CD4-positive, alpha-beta T cell treated with Interleukin-21 for 1 hour (primary cell): ENCODE measurements at regions not wholly inside any gene's neighbourhood (a gene's known extent, or its start where the extent isn't known, plus 50 kb on each side); places are given as distances from the start of the nearest gene placed in this dataset.

Source experiments
- DNase-seq: peaks from one replicate; pipeline ENCODE4 v3.0.0-alpha.2; 2020

DNA sequence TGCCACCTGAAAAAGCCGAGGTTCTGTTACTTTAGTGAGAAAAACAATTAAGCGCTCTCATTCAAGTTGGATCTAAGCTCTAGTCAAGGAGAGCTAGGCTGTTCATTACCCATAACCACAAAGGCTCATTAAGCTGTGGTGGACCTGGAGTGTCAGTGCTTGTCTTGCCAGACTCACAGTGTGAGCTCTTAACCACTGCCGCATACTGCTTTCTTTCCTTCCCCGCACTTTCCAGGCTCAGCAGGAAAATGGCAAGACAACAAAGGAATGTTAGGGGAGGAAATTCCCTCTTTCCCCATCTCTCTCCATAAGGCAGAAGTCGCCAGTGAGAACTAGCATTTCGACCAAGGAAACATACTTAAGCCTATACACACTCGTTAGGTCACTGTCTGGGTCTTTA is 467.3 kb downstream of the ENC1 start:
- no peak for DNase-seq

DNA sequence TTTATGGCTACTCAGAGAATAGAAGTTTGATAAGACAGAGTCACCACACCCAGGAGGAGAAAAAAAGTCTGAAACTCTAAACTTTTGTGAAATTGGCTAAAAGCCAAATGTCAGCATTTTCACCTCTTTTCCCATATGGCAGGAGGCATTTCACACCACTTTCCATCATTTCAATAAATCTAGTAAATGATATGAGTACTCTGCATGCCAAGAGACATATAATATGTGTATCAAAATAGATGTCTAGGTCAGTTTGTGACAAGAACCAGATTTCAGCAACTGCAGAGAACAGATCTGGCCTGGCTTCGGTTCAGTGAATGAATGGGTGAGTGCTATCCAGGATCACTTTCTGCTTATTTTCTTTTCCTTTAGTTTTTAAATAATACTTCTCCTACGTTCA is 470.8 kb downstream of the ENC1 start:
- no peak for DNase-seq

DNA sequence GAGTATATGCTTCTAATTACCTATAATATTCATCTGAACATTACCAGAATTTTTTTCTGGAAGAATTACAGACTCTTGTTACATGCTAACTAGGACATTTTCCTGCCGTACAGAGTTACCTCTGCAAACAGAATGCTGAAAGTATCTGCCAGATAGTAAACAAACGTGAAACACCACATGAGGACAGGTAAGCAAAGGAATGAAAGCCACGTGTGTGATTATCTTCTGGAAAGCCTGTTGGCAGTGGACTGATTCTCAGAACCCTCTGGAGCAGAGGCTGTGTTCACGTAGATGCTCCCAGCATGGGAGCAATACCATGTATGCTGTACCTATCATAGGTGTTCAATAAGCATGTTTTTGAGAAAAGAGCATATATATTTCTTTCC is 472.6 kb downstream of the ENC1 start:
- DNase-seq = no peak

DNA sequence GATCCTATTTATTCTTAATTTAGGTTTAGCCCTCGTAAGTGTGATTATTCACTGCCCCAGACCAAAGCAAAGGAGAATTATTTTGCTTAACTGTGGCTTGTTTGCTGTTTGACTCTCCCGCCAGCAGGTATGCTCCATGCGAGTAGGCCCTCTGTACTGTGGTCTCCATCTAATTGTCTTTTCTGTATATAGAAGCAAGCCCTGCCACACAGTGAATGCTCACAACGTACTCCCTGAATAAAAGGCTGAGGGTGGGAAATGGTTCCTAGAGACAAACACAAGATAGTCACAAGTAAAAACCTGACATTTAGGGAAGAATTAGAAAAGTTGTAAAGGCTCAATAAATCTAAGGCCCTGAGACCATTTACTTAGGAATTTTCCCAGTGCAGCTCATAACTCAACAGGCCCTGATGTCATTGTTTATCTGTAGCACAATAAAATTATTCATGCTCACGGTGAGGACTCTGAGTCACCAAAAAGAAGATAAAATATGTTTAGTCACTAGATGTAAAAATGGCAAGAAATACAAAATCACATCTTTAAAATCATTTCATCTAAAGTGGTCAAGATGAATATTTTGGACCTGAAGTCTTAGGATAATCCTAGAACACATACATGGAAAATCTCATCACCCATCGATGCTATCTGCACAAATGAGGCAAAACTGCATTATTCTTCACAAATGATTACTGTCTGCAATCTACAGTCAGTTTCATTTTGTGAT is 473.2 kb downstream of the ENC1 start:
- DNase-seq = no peak

DNA sequence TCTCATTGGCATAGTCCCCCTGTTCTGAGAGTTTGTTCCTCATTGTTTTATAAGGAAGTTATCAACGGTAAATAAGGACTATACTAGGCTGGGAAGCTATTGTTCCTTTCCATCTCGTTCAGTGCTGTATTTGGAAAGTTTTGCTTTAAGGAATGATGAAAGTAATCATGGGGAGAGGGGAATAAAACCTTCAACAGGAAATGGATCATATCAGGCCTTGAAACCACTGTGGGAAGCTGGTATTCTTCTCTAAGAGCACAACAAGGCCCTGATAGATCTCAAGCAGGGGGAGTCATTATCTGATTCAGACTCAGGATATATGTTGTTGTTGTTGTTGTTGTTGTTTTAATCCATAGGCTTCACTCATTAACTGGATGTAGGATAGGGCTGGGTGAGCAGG is 474.5 kb downstream of the ENC1 start:
- no peak for DNase-seq

DNA sequence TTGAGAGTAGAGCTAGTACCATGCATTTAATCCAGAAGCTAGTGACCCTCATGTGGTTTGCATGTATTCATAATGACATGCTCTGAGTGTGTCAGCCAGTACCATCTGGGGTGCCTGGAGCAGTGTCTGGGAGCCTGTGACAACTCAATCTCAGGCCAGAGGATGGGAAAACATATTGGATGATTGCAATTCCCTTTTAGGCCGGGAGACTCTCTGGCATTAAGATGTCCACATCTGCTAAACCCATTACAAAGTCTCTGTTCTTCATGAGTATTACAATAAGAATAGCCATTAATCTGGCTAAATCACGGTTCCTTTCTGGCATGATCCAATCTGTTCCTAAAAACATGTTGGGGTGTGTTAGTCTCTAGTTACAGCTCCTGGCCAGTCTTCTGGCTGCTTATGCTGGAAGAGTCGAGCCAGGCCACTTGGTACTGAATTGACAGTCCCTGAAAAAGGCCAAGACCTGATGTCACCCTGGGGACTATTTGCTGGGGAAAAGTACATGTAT is 475.7 kb downstream of the ENC1 start:
- DNase-seq = no peak

DNA sequence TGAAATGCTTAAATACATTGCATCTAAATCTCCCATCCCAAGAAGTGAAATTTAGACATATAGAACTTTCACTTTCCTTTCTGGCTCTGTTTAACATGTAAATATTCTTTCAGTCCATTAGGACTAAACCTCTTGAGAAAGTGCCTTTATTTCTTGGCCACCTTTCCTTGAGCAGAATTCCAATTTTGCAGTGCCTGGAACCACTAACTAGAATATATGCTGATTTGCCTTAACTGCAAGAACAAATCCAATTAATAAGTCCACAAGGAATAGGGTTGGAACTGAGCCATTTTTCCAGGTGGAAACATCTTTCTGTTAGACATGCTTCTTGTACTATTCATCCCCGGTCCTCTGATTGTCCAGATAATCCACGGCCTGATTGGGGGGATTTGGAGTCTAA is 478.0 kb downstream of the ENC1 start:
- DNase-seq = no peak

DNA sequence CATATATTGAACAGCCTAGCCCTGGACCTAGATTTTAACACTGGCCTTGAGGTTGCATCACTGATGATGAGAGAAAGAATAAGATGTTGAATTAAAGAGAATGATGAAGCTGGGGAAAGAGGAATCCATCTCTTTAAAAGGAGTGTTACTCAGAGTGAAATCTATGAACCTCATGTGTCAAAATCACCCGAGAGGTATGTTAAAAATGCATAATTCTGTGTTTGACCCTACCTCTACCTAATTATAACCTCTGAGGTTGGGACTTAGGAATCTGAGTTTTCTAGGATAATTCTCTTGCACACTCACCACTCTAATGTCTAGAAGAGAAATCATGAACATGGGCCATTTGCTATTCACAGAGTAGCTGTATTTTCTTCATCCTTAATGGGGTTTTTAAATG is 479.4 kb downstream of the ENC1 start:
- DNase-seq = no peak

DNA sequence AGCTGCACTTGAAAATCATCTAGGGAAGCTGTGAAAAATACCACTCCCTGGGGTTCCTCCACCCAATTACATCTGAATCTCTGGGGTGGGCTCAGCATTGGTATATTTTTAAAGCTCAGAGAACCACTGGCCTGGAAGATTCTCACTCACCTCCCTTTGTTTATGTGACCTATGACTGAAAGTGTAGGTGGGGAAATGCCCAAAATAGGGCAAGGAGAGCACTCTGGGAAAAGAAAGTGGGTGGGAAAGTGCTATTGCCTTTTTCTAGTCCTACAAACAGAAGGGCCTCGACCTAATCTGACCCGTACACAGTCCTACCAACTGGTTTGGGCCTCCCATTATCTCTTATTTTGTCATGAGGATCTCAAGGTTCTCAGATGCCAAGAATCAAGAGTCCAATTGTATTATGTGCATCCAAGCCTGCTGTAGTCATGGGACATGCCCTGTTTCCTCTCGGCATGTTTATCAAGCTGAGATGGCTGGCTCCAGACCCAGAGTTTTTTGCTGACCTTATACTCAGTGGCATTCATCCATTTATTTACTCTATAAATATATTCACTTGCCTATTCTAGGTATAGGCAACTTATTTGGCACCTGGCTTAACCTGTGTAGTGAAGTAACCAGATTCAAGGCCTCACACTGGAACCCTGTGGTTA is 483.7 kb downstream of the ENC1 start:
- no peak for DNase-seq

DNA sequence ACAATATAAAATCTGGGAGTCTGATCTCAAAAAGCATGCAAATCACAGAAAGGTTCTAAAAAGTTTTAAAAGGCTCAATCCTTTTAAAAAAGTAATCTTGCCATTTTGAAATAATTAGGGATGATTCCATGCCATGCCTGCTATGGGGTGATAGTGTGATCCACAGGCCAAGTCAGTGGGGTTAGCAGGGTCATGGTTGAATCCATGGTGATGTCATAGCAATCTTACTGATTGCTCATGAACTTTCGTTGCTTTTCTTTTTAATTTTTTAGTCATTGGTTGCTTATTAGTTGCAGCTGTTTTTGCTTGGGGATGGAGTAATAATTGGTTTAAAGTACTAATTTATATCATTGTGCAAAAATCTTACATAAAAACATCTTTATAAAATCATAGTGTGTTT is 485.0 kb downstream of the ENC1 start:
- no peak for DNase-seq

DNA sequence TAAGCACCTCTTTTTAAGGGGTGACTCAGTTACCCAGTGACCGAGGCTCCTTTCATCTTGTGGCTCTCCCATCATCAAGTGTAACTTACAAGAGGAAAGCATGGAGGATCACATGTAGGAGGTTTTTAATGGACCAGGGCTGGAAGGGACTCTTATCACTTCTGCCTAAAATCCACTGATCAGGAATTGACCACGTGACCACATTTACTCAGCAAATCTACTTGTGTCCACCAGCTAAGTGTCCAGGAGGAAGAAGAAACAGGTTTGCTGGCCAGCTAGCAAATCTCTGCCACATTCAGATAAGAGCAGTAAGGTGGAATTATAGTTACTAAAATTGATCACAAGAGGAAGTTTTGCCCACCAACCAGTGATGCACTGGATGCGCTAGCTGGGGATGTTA is 486.0 kb downstream of the ENC1 start:
- no peak for DNase-seq

DNA sequence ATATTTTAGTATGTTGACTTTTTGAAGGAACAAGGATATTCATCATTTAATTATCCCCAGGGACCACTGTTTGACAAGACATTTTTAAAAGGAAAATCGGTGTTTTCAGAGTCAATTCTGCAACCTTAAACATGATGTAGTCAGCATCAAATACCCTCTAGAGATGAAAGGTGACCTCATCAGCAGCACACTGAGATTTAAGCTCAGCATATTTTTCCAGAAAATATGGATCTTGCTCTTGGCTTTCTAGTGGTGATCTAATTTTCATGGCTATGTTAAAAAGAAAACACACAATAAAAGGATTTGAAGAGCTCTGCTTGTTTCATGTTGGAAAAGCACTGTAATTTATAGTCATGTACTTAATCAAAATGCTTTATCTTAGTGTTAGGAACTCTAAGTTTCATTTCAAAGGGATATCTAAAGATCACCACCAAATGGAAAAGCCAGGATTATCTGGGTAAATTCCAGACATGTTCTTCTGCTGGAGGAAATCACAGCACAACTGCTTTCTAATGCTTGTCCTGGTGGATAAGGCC is 487.2 kb downstream of the ENC1 start:
- no peak for DNase-seq

DNA sequence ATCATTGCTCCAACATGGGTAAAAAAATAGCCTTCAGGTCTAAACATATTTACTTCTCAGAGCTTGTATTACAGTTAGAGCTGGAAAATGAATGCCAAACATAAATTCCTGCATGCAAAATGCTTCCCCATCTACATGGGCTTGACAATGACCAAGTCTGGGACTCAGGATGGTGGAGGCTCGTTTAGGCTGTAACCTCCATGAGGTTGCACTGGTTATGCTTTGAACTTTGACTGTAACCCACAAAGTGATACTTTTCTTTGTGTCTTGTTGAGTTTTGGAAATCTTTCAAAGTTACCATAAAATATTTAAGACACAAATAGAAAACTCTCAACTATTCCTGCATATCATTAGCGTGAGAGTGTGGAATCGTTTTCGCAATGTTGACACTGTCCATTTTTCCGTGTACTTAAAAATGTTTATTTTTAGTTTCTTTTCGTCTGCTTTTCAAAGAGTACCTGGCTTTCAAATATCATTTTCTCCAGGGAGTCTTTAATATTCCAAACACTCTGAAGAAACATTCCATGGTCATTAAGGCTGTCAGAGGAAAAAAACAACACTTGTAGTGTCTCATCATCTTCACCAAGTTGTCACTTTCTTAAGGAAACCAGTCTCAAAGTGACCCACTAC is 487.8 kb downstream of the ENC1 start:
- DNase-seq = no peak

DNA sequence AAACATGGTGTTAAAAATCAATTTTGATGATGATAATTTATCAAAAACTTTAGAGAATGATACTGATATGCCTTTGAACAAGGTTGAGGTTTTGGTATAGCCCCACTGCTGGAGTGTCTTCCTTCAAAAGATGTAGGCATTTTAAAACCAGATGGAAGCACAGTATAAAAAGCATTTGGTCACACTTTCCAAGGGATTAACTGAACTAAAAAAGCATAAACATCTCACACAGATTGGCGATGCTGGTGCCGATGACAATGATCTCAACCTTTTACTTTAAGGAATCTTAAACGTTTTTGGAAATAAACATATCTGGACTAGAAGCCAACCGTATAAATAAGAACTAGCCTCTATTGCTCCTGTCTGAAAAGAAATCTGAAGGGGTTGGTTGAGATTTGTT is 488.4 kb downstream of the ENC1 start:
- DNase-seq = no peak

DNA sequence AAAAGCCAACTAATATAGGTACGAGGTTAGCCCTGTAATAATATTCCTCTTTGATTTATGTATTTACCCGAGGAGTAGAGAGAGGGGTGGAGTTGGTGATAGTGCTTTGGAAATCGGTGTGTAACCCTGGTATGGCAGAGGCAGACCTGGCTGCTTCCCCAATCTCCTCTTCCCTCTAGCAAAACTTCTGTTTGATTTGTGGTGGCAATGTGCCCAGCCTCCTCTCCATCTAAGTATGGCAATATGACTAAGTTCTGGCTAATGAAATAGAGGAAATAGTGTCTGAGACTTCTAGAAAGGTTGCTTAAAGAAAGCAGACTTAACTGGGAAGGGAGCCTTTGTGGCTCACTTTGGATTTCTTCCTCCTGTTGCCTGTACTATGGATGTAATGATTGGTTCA is 491.1 kb downstream of the ENC1 start:
- DNase-seq = no peak

DNA sequence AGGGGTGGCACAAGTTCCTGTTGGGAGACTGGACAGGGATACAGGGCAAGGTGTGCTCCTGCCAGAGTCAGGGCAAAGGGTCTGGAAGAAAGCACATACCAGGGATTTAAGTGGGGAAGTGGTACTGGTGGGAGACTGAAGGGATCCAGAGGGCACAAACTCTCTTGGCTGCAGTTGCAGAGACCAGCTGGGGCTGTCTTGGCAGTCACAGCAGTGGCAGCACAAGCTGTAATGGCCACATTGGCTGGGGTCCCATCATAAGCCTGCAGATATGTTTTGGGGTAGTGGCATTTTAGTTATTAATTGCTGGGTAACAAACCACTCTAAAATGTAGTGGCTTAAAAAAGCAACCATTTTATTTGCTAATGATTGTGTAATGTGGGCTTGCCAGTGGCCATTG is 492.2 kb downstream of the ENC1 start:
- no peak for DNase-seq

DNA sequence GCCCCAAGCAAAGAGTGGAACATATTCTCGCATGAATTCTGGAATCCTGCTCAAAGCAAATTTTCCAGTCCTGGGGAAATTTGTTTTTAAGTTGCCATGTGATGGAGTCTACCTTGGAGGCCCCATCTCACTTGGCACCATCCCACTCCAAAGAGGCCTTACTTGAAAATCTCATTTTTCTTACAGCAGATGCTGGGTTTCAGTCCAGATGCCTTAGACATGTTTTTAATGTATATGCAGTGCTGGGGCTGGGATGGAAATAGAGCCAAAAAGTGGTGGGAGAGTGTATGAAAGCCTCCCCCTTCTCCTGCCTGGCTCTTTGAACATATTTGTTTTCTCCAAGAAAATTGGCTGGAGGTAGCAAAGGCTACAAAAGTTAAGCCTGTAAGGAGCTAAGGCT is 493.7 kb downstream of the ENC1 start:
- DNase-seq = no peak

DNA sequence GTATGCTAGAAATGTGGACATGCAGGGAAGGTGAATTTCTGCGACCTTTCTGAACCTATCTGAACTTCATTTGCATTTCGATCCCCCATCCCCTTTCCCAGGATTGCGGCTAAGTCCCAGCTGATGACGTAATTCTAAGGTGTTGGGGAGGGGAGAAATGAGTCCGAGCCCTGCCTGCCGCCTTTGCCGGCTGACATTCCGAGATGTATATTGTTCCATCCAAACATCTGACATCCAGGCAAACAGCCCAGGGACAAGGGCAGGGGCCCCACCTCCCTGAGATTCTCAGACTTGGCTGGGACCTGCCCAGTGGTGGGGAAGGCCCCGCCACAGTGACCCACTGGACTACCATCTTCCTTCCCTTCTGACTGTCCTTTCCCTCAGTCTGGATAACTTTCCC is 494.6 kb downstream of the ENC1 start:
- DNase-seq = no peak

DNA sequence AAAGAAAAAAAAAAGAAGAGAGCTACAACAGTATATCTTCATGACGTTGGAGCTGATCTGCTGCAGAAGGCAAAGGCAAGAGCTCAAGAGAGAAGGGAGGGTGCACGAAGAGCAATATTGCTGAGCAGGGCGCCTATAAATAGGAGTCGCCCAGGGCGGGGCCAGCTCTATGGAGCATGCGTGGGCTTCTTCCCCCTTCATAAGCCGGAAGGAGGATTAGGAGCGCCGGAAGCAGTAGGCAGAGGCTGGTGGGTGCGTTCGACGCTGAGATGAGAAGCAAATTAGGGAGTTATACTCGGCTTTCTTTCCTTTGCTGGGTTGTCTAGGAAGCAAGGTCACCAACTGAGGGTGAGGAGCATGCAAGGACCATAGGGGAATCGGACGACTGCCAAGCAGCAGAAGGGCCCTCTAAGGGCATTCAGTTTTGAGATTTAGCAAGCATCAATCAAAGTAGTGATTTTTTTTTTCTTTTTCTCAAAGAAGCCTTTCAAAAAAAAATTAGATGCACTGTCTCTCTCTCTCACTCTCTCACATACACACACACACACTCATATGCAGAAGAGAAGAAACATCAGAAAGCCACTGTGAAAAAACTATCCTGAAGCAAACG is 496.7 kb downstream of the ENC1 start:
- DNase-seq = no peak

DNA sequence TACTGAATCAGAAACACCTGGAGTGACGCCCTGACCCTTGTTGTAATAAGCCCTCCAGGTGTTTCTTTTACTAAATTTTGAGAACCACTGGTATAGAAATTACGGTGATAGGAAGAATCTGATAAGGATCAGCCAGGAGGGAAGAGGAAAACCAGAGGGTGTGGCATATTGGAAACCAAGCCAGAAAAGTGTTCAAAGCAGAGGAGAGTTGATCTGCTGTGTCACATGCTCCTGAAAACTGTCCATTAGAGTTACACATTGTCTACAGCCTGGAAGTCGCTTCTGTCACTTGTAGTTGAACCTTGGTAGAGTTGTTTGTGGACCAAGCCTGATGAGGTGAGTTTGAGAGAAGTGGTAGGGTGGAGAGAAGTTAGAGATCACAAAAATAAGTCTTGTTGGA is 497.4 kb downstream of the ENC1 start:
- no peak for DNase-seq

DNA sequence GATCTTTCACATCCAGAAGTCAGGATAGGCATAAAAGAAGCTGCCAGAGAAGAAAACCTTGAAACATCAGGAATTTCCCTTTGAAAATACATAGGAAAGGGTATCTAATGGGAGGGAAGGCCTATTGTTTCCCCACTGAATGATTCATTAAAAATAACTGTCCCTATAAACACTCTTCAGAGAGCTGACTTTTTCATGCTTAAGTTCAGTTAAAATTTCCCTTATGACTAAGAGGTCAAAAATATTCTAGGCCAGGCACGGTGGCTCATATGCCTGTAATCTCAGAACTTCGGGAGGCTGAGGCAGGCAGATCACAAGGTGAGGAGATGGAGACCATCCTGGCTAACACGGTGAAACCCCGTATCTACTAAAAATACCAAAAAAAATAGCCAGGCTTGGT is 499.5 kb downstream of the ENC1 start:
- no peak for DNase-seq

DNA sequence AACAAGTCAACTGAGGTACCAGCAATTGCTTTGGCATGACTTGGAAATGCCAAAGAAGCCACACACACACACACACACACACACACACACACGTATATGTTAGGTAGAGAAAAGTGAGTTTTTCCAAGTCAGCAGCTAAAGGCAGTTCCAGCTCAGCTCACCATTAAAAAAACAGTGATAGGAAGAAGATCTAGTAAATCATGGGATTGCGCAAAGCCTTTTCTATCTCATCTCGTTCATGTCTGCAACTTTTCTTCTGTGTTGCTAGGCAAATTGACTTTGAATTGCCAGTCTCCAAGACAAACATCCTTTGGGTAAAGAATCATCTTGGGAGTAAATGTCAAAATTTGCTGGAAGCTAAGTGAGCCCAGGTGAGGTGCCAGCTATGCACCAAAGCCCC is 500.1 kb downstream of the ENC1 start:
- DNase-seq = no peak

DNA sequence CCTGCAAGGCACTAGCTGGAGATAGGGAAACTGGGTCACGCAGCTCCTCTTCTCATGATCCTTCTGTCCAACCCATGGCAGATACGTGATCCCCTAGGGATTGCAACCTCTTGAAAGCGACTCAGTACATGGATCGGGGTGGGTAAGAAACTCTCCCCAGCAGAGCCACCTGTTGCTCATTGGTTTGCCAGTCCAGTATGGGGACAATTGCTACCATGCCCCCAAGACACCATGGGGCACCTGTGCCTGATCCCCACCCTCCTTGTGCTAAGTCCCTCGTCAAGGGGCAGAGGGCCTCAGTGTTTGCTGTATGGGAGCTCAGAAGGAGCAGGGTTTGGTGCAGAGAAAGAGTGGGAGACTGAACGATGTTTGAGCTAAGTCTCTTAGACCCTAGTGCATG is 500.9 kb downstream of the ENC1 start:
- no peak for DNase-seq

DNA sequence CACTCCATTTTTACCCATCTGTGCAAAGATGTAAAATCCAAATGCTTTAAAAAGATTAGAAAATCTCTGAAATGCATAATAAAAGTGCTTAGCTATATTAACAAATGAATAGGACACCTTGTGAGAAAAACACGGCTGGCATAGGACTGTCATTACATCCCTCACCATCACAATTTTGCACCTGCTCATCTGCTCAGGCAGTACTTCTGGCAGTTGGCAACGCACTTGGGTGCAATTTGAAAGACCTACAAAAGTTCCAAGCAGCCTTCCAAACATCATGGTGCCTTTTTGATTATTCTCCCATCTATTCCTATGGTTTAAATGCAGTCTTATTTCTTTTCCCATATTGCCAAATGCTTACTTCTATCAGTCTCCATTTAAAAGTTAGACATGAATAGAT is 501.8 kb downstream of the ENC1 start:
- DNase-seq = no peak
